Stimulated activated CD4-positive, alpha-beta T cell treated with anti-CD3 and anti-CD28 coated beads, Interleukin-4, amount 100 ng/mL, for 4 hours (primary cell): ENCODE measurements at regions not wholly inside any gene's neighbourhood (a gene's known extent, or its start where the extent isn't known, plus 50 kb on each side); places are given as distances from the start of the nearest gene placed in this dataset.

Experiments
- DNase-seq, 2 experiments: peaks; one replicate each; pipeline ENCODE4 v3.0.0-alpha.2; 2020

DNA sequence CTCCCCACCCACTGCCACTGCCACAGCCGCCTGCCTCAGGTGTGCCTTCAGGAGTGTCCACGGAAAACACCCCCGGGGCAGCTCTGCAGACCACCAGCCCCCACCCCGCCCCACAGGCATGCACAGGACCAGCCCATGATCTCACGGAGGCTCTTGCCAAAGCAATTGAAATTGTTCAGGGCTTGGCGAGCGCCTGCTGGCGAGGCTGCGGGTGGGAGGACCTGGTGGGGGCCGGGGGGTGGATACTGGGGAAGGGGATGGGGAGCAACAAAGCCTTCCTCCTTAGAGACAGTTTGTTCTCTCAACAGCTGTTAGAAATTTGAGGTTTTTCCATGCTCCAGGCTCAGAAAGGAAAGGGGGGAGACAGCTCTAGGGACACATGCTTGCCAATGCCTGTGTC lies 274.7 kb downstream of the MN1 start:
- no peak for DNase-seq

DNA sequence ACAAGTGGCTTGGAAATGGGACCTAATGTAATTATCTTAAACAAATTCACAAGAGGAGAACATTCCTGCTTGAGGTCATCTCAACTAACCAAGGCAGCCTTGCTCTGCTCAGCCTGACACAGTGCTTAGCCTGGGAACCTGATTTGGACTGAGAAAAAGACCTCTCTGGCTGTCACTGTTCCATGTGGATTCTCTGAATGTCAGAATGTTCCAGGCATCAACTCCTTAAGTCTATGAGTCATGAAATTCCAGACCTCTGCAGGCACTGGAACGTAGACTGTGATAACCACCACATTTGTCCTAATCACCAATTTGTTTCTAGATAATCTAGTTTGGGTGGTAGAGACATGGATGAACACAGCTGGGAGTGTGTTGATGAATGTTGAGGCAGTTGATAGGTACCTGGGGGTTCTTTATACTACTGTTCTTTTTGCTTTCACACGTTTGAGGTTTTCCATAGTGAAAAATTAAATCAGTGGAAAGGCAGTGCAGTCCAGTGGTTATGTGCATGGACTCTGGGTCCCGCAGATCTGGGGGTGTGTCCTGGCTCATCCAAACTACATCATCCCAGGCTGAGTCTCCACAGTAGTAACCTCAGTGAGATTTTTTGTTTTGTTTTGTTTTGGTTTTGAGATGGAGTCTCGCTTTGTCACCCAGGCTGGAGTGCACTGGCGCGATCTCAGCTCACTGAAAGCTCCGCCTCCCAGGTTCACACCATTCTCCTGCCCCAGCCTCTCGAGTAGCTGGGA lies 269.6 kb downstream of the MN1 start:
- no peak for DNase-seq

DNA sequence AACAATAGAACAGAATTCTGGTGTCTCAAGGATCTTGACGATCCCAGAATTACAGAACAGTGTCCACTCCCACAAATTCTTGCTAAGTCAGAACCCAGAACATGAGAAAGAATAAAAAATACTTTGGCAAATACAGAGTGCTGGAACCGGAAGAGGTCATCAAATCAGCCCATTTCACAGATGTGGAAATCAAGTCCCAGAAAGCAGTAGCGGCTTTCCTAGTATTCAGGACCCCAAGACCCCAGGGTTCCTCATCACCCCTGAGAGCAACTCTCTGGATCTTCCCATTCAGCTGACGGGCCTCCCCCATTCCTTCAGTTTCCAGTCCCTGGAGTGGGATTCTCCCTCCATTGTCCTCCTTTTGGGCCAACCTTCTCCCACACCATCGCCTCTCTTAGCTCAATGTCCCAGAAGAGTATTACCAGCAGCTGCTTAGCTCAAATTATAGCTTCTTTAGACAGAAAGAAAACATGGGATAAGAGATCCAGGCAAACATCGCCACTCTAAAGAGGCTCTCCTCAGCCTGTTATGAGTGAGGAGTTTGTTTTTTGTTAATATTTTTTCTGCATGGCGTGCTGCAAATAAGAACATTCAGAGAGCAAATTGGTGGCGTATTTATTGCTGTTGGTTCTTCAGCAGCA lies 268.3 kb downstream of the MN1 start:
- no peak for DNase-seq

DNA sequence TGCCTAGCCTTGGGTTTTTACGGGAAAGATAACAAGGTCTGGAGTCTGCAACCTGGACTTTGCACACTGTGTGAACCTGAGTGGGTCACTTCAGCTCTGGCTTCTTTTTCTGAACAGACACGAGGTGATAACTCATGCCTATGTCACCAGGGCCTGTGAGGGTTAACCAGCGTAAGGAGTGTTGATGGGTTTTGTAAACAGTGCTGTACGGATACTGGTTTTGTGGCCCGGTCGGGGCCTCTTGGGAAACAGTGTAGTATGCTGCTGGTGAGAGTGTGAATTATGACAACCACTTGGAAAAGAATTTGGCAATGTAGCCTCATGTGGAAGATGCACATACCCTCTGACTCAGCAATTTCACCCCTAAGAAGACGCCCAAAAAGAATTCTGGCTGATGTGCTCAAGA lies 266.8 kb downstream of the MN1 start:
- DNase-seq, result no peak

DNA sequence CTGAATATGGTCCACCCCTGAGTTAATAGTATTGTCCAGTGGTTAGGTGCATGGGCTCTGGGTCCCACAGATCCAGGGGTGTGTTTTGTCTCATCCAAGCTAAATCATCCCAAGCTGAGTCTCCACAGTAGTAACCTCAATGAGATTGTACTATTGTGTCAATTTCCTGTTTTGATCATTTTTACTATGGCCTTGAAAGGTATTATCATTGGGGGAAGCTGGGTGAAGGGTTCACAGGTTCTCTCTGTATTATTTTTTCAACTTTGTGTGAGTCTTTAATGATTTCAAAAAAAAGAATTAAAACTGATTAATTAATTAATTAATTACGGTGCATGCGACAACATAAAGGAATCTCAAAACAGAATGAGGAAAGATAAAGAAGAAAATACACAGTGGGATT lies 266.1 kb downstream of the MN1 start:
- no peak for DNase-seq

DNA sequence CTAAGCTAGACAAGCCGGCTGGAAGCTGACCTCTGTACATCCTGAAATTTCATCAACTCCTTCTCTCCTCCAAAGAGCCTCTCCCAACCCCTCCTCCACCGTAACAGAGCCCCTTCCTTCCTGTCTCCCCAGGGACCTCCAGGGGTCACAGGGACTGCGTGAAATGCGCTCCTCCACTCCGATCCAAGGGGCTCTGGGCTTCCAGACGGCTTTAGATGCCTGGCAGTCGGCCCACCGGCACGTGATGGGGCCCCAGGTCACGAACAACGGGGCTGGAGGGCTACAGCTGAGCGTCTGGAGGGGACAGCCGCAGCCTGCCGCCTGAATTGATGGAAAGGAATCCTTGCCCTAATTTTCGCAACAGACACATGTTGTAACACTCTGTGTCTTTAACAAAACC lies 264.1 kb downstream of the MN1 start:
- DNase-seq, result no peak

DNA sequence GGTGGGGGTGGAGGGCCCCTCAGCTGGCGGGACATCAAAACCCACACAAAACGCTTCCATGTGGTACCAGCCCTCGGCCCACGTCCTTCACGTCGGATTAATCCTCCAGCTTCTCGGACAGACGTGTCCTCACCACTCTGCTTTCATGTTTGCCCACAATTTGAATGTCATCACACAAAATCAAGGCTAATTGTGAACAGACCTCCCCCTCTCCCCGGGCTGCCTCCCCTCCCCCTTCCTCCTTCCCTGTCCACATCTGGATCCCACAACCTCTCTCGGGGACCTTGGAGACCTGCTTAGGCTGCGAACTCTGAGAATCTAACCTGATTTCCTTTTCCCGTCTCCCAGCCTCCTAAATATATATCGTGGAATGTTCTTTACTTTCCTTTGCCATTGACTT lies 262.9 kb downstream of the MN1 start:
- no peak for DNase-seq

DNA sequence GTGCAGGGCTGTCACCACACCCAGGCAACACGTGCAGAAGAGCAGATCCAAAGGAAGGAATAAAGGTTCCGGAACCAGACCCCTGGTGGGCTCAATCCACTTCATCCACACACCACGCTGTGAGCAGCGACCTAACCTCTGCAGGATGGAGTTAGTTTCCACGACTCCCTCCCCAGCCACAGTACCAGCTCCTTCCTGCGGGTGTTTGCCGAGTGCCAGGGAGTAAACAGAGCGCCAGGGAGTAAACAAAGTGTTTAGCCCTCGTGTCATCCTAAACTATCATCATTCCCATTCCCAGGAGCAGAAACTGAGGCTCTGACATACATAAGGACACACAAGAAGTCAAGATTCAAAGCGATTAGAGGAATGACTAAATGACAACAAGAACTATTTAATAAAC lies 261.3 kb downstream of the MN1 start:
- DNase-seq, result no peak

DNA sequence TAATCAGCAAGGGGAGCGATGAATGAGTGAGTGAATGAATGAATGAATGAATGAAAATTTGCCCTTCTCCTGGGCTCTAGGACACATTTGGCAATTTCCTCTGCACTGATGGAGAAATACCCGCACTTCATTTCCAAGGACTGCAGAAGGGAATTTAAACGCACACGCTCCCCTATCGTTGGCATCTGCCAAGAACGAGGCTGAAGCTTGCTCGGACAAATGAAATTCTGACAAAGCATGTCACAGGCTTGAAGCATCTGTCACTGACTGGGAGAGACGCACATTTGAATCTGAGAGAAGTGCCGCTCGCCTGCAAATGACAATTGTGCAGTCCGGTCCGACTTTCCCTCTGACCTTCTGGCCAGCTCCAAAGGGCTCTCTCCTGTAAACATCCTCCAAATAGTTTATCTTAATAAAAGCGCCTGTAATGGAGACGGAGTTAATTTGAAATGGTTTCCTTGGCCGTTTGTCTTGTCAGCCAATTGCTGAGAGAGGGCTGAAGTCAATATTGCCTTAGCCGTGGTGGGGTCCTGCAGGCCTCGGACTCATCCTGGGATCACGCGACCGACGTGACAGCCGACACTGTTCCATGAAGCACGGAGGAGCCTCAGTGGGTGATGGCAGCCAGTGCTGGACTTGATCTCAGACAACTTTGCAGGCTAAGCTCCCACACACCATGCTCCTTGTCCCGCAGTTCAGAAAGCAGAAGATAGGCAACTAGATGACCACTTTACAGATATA lies 260.7 kb downstream of the MN1 start:
- no peak for DNase-seq

DNA sequence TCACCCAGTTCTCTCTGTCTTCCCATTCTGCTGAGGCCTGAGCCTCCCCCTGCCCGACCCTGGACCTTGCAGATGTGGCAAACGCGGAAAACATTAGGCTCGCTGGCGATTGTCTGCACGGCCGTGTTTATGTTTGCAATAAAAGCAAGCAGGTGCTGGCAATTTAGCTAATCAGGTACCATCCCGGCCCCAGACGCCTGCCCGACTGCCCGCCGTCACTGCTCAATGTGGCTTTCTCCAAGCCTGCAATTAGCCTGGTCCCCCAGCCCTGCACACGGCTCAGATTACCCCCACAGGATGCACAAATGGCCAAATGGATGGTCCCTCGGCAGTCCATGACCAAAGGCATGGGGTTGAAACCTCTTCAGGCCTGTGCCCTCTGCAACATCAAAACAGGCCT lies 259.7 kb downstream of the MN1 start:
- DNase-seq, result no peak

DNA sequence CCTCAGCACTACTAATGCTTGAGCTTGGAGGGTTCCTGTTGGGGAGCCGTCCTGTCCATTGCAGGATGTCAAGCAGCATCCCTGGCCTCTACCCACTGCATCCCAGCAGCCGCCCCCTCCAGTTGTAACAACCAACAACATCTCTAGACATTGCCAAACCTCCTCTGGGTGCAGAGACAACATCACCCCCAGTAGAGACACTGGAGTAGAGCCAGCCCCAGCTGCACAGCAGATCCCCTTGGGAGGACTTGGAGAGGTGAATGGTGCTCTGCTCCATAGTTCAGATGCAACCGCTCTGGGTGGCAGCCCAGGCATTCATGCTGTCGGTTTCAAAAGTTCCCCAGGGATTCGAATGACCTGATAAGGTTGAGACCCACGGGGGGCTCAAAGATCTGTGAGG lies 259.0 kb downstream of the MN1 start:
- no peak for DNase-seq

DNA sequence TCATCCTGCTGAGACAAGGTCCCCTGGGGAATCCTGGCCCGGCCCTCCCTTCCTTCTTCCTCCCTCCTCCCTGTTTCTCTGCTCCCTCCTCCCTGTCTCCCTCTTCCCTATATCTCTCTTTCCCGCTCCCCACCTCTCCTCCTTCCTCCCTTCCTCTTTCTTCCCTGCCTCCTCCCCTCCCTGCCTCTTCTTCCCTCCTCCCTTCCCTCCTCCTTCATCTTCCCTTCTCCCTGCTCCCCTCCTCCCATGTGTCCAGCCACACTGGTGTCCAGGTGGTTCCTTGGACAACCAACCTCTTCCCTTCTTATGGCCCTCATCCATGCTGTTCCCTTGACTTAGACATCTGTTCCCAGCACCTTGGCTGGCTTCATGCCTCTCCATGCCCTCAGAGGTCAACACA lies 258.1 kb downstream of the MN1 start:
- DNase-seq, result no peak

DNA sequence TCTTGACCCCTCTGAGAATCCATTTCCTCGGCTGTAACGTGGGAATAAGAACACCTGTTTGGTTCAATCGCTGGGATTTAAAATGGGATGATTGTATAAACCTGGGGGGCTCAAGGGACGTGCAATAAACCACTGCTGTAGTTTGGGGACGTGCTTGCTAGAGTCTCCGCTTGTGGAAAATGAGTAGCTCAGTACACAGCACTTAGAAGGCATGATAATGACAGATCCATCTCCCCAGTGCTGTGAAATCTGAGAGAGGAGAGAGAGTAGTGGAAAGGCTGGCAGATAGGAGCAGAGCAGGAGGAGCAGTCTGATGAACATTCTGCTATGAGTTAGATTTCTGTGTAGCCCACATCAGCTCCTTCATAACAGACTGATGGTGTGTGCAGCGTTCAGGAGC lies 256.5 kb downstream of the MN1 start:
- no peak for DNase-seq

DNA sequence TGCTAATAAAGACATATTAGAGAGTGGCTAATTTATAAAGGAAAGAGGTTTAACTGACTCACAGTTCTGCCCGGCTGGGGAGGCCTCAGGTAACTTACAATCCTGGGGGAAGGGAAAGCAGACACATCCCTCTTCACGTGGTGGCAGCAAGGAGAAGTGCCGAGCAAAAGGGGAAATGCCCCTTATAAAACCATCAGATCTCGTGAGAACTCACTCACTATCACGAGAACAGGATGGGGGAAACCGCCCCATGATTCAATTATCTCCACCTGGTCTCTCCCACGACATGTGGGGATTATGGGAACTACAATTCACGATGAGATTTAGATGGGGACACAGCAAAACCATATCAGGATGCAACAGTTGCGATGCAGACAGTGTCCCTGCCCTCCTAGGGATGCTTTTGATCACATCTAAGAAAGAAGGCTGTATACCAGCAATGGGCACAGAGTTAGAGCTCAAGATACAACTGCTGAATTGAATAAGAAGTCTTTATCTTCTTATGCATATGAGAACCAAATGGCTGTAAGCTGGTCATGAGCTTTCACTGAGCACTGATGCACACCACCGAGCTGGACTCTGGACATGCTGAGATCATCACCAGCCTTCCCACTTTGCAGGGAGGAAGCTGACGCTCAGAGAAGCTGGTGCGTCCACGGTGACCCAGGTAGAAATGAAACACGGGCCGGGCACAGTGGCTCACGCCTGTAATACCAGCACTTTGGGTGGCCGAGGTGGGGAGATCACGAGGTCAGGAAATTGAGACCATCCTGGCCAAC lies 255.2 kb downstream of the MN1 start:
- DNase-seq, result no peak

DNA sequence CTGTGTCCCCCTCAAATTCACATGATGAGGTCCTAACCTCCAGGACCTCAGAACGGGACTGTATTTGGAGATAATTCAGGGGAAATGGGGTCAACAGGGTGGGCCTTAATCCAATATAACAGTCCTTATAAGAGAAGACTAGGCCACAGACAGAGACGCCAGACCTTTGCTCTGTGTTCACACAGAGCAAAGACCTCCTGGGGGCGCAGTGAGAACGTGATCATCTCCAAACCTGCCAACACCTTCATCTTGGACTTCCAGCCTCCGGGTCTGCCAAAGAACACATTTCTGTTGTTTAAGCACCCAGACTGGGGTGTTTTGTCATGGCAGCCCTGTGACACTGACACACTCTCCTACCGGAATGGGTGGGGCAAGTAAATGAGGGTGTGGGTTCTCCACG lies 250.2 kb downstream of the MN1 start:
- DNase-seq, result no peak

DNA sequence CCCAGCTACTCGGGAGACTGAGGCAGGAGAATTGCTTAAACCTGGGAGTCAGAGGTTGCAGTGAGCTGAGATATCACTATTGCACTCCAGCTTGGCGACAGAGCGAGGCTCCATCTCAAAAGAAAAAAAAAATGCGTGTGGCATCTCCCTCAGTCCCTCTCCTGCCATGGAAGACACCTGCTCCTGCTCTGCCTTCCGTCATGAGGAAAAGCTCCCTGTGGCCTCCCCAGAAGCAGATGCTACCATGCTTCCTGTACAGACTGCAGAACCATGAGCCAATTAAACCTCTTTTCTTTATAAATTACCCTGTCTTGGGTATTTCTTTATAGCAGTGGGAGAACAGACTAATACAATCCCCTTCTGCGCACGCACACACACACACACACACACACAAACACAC lies 249.4 kb downstream of the MN1 start:
- DNase-seq, result no peak

DNA sequence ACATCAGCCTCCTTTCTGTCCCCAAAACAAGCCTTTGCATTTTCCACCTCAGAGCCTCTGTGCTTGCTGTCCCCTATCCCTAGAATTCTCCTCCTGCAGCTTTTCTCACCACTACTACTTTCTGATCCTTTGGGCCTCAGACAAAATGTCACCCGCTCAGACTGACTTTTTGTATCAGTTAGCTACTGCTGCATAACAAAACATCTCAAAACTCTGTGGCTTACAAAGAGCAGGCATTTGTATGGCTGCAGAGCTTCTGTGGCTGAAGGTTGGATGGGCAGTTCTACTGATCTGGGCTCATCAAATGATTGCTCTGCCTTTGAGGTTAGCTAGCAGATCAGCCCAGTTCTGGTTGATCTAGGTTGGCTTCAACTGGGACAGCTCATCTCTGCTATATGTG lies 248.7 kb downstream of the MN1 start:
- DNase-seq, result no peak

DNA sequence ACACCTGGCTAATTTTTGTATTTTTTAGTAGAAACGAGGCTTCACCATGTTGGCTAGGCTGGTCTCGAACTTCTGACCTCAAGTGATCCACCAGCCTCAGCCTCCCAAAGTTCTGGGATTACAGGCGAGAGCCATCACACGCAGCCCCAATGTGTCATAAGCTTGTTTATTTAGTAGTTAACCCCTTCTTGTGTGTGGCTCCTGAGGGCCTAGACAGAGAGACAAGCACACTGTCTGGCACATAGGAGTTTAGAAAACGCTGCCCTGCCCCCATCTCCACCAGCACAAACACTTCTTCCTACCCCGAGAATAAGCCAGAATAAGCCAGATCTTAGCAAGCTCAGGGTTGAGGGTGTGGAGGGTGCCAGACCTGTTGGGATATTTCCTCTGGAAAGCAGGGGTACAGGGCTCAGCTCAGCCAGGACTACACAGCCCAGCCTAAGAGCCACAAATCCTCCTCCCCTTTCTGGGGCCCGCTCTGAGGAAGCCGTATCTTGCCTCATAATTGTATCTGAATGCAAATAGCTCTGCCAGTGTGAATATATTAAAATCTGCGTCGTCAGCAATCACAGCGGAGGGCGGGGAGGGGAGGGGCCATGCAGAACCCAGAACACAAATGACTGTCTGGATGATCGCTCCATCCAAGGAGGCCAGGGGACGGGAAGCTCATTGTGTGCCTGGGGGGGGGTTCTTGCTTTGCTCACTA lies 247.3 kb downstream of the MN1 start:
- DNase-seq, result no peak

DNA sequence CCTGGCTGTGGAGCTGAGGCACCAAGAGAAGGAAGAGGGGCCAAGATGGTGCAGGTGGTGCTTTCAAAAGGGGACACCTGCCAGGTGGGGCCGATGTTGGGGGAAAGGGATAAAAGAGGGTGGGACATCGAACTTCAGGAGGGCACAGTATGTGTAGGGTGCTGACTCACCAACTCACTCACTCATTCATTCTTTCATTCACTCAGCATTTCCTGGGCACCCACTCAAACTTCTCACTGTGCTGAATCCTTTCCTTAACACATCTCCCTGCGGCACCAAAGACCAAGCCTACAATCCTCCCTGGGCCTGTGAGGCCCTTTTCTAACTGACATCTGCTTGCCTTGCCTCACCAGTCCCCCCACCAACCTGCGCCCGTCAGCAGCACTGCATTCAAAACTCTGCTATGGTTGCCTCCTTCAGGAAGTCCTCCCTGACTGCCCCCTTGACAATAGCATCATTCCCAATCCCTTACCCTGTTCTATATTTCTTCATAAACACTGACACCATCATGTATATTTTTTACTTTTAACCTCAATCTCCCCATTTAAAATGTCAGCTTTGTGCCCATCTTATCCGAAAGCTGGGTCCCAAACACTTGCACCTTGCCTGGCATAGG lies 246.6 kb downstream of the MN1 start:
- no peak for DNase-seq

DNA sequence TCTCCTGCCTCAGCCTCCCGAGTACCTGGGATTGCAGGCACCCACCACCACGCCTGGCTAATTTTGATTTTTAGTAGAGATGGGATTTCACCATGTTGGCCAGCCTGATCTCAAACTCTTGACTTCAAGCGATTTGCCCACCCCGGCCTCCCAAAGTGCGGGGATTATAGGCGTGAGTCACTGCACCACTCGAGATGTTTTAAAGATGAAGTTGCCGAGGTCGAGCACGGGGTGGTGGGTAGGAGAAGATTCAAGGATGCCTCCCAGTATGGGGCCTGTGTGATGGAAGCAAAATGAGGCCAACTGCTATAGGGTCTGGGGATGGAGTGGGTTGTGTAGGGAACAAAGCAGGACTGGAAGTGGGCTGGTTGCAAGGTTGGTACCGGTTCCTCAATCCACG lies 245.2 kb downstream of the MN1 start:
- no peak for DNase-seq

DNA sequence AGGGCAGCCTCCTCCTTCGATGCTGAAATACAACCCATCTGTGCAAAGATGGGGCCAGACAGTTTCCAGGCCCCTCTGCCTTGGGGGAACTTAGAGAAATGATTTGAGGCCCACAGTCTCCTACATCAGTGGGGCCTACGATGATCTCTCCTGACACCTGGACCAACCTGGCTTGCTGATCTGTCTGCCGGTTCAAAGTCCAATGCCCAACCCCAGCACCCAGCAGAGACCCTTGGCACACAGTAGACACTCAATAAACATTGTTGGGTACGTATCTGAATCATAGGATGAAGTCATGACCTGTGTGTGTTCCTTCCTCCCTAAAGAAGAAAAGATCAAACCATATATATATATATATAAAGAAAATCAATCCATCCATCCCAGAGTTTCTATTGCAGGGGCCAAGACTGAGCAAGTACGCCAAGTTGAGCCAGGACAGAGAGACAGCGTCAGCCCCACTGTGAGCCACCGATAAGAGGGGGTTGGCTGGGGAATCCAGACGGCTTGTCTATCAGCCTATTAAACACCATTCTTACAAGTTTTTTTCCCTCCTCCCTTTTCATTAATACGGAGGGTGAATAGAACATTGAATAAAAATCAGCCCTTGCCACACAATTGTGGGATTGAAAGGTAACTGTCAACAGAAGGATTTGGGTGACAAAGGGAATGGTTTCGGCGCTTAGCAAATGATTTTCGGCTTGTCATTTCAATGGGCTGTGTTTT lies 244.1 kb downstream of the MN1 start:
- DNase-seq, result no peak
